ENCODE measurements at regions not wholly inside any gene's neighbourhood (a gene's known extent, or its start where the extent isn't known, plus 50 kb on each side); places are given as distances from the start of the nearest gene placed in this dataset.

DNA sequence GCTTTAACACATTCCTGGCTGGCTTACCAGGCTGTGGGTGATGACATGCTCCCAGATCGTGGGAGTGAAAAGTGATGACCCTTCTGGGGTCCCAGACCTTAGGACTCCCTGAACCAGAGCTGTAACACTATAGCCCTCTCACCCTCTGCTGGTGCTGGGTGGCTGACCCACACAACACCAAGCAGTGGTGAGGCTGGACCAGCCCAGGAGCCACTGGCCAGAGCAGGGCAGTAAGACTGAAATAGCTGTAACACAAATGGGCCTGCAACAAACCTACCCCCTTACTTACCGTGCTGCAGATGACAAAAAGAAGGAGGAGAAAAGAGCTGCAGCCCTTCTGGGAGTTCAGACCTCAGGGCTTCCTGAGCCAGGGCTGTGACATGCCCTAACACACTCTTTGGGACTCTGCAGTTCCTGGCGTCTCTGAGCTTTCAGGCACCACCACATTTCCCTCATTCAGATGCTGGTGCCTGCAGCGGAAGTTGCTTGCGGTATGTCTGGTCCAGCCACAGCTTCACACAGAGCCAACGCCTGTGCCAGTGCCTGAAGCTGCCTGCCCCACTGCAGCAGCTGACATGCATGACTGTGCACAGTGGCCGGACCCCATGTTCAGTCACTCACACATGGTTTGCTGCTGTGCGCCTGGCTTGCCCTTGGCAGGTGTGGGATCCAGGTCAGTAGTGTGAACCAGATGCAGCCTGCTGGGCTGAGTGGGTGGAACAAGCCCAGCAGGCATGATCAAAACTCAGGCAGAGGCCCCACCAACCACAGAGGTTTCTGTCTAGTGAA lies 1247.4 kb downstream of the EFNA5 start:
- TF ChIP-seq POLR2AphosphoS5 (IDR thresholded peaks at IDR 0.05) (no peak), EP300 (IDR thresholded peaks at IDR 0.05) (no peak)
- TF ChIP-seq, protein P1, sequence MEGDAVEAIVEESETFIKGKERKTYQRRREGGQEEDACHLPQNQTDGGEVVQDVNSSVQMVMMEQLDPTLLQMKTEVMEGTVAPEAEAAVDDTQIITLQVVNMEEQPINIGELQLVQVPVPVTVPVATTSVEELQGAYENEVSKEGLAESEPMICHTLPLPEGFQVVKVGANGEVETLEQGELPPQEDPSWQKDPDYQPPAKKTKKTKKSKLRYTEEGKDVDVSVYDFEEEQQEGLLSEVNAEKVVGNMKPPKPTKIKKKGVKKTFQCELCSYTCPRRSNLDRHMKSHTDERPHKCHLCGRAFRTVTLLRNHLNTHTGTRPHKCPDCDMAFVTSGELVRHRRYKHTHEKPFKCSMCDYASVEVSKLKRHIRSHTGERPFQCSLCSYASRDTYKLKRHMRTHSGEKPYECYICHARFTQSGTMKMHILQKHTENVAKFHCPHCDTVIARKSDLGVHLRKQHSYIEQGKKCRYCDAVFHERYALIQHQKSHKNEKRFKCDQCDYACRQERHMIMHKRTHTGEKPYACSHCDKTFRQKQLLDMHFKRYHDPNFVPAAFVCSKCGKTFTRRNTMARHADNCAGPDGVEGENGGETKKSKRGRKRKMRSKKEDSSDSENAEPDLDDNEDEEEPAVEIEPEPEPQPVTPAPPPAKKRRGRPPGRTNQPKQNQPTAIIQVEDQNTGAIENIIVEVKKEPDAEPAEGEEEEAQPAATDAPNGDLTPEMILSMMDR (IDR thresholded peaks at IDR 0.05), result no peak

All from stomach (tissue), 4 donors.